HEK293 (cell line): ENCODE measurements at regions not wholly inside any gene's neighbourhood (a gene's known extent, or its start where the extent isn't known, plus 50 kb on each side); places are given as distances from the start of the nearest gene placed in this dataset.

ENCODE experiments used
- CTCF ChIA-PET: fragments of 350-600 bp; formaldehyde crosslinking; extraction: SDS; loops from one replicate; lab custom pipeline; 2021; ENCODE audit warnings: antibody characterized with exemption; lab: Yijun Ruan, JAX
- POLR2A ChIA-PET: fragments of 300-600 bp; formaldehyde crosslinking; extraction: SDS; loops from one replicate; lab custom pipeline; 2020; ENCODE audit warnings: antibody characterized with exemption, inconsistent platforms; lab: Yijun Ruan, JAX
- H3K27ac ChIP-seq: fragments of 200-500 bp; sonication (Bioruptor generic); 2 replicates; pipeline ENCODE4 v1.5.1; 2014; ENCODE audit warnings: low read depth, low read length, control low read depth, inconsistent platforms; ENCODE audit errors: extremely low read depth
- H3K36me3 ChIP-seq, 2 experiments: fragments of 200-500 bp in 1 of 2; sonication (Bioruptor generic) in 1 of 2; 1 replicate in 1 of 2; 2 replicates in 1 of 2; pipeline ENCODE4 v1.5.1; 2014 to 2017; ENCODE audit warnings: inconsistent platforms in 2 of 2, low read length in 2 of 2; ENCODE audit not compliant: control insufficient read depth in 2 of 2, insufficient read depth in 1 of 2
- H3K4me1 ChIP-seq: fragments of 200-500 bp; sonication (Bioruptor generic); 2 replicates; pipeline ENCODE4 v1.5.1; 2014; ENCODE audit warnings: mild to moderate bottlenecking, low read length, inconsistent platforms; ENCODE audit not compliant: control insufficient read depth, insufficient read depth
- H3K4me3 ChIP-seq: 2 replicates; pipeline ENCODE4 v1.5.1; 2011; ENCODE audit warnings: low read depth, mild to moderate bottlenecking, control low read depth, low read length, moderate library complexity
- H3K9me3 ChIP-seq: fragments of 200-500 bp; sonication (Bioruptor generic); 2 replicates; pipeline ENCODE4 v1.5.1; 2014; ENCODE audit warnings: low read depth, low read length, inconsistent platforms; ENCODE audit not compliant: control insufficient read depth, insufficient read depth
- AEBP2 ChIP-seq: fragments of 450-650 bp; formaldehyde crosslinking; IDR thresholded peaks from 2 replicates; pipeline ENCODE4 v1.5.1; 2016; ENCODE audit warnings: missing biosample characterization, missing genetic modification characterization, borderline replicate concordance
- GLI4 ChIP-seq: fragments of 450-650 bp; formaldehyde crosslinking; IDR thresholded peaks from 2 replicates; pipeline ENCODE4 v1.5.1; 2016; ENCODE audit warnings: missing biosample characterization, missing genetic modification characterization
- HOXA7 ChIP-seq: sonication (generic); formaldehyde crosslinking; IDR thresholded peaks from 2 replicates; pipeline ENCODE4 v1.8.1; 2022; ENCODE audit warnings: missing genetic modification reagents, borderline replicate concordance
- IKZF3 ChIP-seq: fragments of 450-650 bp; IDR thresholded peaks from 2 replicates; pipeline ENCODE4 v1.5.0; 2018; ENCODE audit warnings: missing biosample characterization, mild to moderate bottlenecking, missing genetic modification characterization, moderate library complexity
- MEIS1 ChIP-seq: sonication (generic); formaldehyde crosslinking; IDR thresholded peaks from 2 replicates; pipeline ENCODE4 v1.8.1; 2022; ENCODE audit warnings: missing genetic modification reagents, mild to moderate bottlenecking, borderline replicate concordance
- SCRT2 ChIP-seq: fragments of 450-650 bp; formaldehyde crosslinking; IDR thresholded peaks from 2 replicates; pipeline ENCODE4 v1.5.1; 2016; ENCODE audit warnings: missing biosample characterization, missing genetic modification characterization
- YY1 ChIP-seq: fragments of 450-650 bp; formaldehyde crosslinking; IDR thresholded peaks from 2 replicates; pipeline ENCODE4 v1.5.1; 2018; ENCODE audit warnings: missing biosample characterization, missing genetic modification characterization
- ZBTB17 ChIP-seq: fragments of 450-650 bp; formaldehyde crosslinking; IDR thresholded peaks from 2 replicates; pipeline ENCODE4 v1.5.1; 2016; ENCODE audit warnings: missing biosample characterization, missing genetic modification characterization
- ZNF146 ChIP-seq: fragments of 450-650 bp; formaldehyde crosslinking; IDR thresholded peaks from 2 replicates; pipeline ENCODE4 v1.5.1; 2016; ENCODE audit warnings: missing biosample characterization, missing genetic modification characterization
- ZNF16 ChIP-seq: fragments of 450-650 bp; formaldehyde crosslinking; IDR thresholded peaks from 2 replicates; pipeline ENCODE4 v1.5.1; 2016; ENCODE audit warnings: low read depth, missing biosample characterization, missing genetic modification characterization
- ZNF266 ChIP-seq: fragments of 450-650 bp; formaldehyde crosslinking; IDR thresholded peaks from 2 replicates; pipeline ENCODE4 v1.5.1; 2016; ENCODE audit warnings: missing biosample characterization, missing genetic modification characterization, low read depth
- ZNF426 ChIP-seq: fragments of 450-650 bp; formaldehyde crosslinking; IDR thresholded peaks from 2 replicates; pipeline ENCODE4 v1.5.1; 2017; ENCODE audit warnings: missing biosample characterization, missing genetic modification characterization, mild to moderate bottlenecking, inconsistent platforms, moderate library complexity
- ZNF473 ChIP-seq: fragments of 450-650 bp; formaldehyde crosslinking; IDR thresholded peaks from 2 replicates; pipeline ENCODE4 v1.5.1; 2017; ENCODE audit warnings: missing biosample characterization, missing genetic modification characterization
- ZNF514 ChIP-seq: fragments of 450-650 bp; formaldehyde crosslinking; IDR thresholded peaks from 2 replicates; pipeline ENCODE4 v1.5.1; 2016; ENCODE audit warnings: missing biosample characterization, missing genetic modification characterization
- ZNF624 ChIP-seq: fragments of 450-650 bp; formaldehyde crosslinking; IDR thresholded peaks from 2 replicates; pipeline ENCODE4 v1.5.1; 2017; ENCODE audit warnings: missing biosample characterization, missing genetic modification characterization
- ZNF660 ChIP-seq: fragments of 450-650 bp; IDR thresholded peaks from 2 replicates; pipeline ENCODE4 v1.5.1; 2018; ENCODE audit warnings: missing biosample characterization, mild to moderate bottlenecking, missing genetic modification characterization
- ZNF664 ChIP-seq: fragments of 450-650 bp; formaldehyde crosslinking; IDR thresholded peaks from 2 replicates; pipeline ENCODE4 v1.5.1; 2016; ENCODE audit warnings: missing biosample characterization, missing genetic modification characterization
- ZNF76 ChIP-seq: fragments of 450-650 bp; formaldehyde crosslinking; IDR thresholded peaks from 2 replicates; pipeline ENCODE4; 2016; ENCODE audit warnings: low read depth, missing biosample characterization, missing genetic modification characterization, borderline replicate concordance
- ZNF837 ChIP-seq: fragments of 450-650 bp; formaldehyde crosslinking; IDR thresholded peaks from 2 replicates; pipeline ENCODE4 v1.5.1; 2016; ENCODE audit warnings: missing biosample characterization, missing genetic modification characterization
- TF ChIP-seq, protein P1 (sequence below): fragments of 450-650 bp; formaldehyde crosslinking; IDR thresholded peaks from 2 replicates; pipeline ENCODE4 v1.5.1; 2017; ENCODE audit warnings: missing biosample characterization, missing genetic modification characterization

DNA sequence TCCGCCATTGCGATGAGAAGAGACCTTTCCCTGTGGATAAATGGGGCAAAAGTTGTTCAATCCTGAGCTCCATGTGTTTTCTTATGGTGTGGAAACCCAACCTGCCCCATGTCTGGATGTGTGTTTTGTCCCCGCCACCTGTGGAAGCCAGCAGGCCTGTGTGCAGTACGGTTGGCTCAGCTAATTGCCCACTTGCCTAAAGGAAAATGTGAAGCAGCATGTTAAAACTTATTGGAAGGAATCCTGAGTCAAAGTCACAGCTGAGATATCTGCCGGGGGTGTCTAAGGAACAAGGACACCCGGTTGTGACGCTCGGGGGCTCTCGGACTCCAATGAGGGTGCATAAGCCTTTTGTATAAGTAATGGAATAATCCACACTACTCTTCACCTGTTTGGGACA is 361.1 kb upstream of the IRX1 start:
- no peak for TF ChIP-seq MEIS1
- no peaks in the 10 kb centered on the region for H3K9me3 ChIP-seq
- no peaks in the 10 kb centered on the region for H3K4me1 ChIP-seq
- ChIA-PET POLR2A (no interaction called here), CTCF (no interaction called here)
- H3K36me3 ChIP-seq: no peaks in the 10 kb centered on the region
- H3K4me3 ChIP-seq: no peak overlapping the region
- H3K27ac ChIP-seq: no peak overlapping the region

- no peaks in the 10 kb centered on the region for H3K36me3 ChIP-seq
- no peak overlapping the region for H3K27ac ChIP-seq
- ChIA-PET POLR2A (no interaction called here), CTCF (no interaction called here)
- TF ChIP-seq ZNF473 (tag by site-specific recombination) (no peak), ZNF76 (tag by site-specific recombination) (no peak), ZNF664 (tag by site-specific recombination) (no peak)
- no peaks in the 10 kb centered on the region for H3K4me1 ChIP-seq
- no peaks in the 10 kb centered on the region for H3K9me3 ChIP-seq
- H3K4me3 ChIP-seq: no peak overlapping the region
These were observed 364.7 kb upstream of the IRX1 start for GRCh38 chr5:3230941-3231340.

DNA sequence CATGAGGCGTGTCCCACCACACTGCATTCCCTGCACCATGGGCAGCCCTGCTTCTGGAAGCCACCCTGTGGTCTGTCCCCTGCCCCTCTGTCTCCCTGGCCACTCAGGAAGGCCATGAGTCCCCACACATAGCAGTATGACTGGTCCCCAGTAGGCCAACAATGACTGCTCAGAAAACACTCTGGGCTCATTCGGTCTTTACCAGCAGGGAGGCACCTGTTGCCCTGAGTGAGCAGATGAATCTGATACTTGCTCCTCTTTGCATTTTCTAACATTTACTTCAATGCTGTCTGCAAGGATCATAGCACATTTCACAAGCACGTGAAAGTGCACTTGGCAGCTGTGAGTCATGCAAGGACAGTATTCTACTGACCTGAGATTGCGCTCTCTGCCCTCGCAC is 365.4 kb upstream of the IRX1 start:
- Histone ChIP-seq H3K27ac (no peak overlapping the region), H3K36me3 (no peaks in the 10 kb centered on the region), H3K4me3 (no peak overlapping the region), H3K9me3 (no peaks in the 10 kb centered on the region), H3K4me1 (no peaks in the 10 kb centered on the region)
- ChIA-PET CTCF (no interaction called here), POLR2A (no interaction called here)
- peak; percentile 61 for TF ChIP-seq SCRT2 (tag by site-specific recombination)
- TF ChIP-seq ZNF514 (tag by site-specific recombination): no peak

- no peaks in the 10 kb centered on the region for H3K4me1 ChIP-seq
- H3K4me3 ChIP-seq: no peak overlapping the region
- ChIA-PET POLR2A (no interaction called here), CTCF (no interaction called here)
- TF ChIP-seq IKZF3 (tag by site-specific recombination): no peak
- no peak for TF ChIP-seq ZNF624 (tag by site-specific recombination)
- TF ChIP-seq GLI4 (tag by site-specific recombination): no peak
- TF ChIP-seq YY1: no peak
- no peak for TF ChIP-seq HOXA7 (CRISPR knock-in tag)
- no peak for TF ChIP-seq ZNF426 (tag by site-specific recombination)
- TF ChIP-seq, protein P1, sequence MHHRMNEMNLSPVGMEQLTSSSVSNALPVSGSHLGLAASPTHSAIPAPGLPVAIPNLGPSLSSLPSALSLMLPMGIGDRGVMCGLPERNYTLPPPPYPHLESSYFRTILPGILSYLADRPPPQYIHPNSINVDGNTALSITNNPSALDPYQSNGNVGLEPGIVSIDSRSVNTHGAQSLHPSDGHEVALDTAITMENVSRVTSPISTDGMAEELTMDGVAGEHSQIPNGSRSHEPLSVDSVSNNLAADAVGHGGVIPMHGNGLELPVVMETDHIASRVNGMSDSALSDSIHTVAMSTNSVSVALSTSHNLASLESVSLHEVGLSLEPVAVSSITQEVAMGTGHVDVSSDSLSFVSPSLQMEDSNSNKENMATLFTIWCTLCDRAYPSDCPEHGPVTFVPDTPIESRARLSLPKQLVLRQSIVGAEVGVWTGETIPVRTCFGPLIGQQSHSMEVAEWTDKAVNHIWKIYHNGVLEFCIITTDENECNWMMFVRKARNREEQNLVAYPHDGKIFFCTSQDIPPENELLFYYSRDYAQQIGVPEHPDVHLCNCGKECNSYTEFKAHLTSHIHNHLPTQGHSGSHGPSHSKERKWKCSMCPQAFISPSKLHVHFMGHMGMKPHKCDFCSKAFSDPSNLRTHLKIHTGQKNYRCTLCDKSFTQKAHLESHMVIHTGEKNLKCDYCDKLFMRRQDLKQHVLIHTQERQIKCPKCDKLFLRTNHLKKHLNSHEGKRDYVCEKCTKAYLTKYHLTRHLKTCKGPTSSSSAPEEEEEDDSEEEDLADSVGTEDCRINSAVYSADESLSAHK (tag by site-specific recombination): no peak
- no peak for TF ChIP-seq ZNF266 (tag by site-specific recombination)
- TF ChIP-seq ZBTB17 (tag by site-specific recombination): no peak
- TF ChIP-seq ZNF16 (tag by site-specific recombination): no peak
- TF ChIP-seq ZNF660 (tag by site-specific recombination): no peak
- no peak for TF ChIP-seq ZNF837
- TF ChIP-seq ZNF146: no peak
- no peak for TF ChIP-seq AEBP2 (tag by site-specific recombination)
- no peaks in the 10 kb centered on the region for H3K9me3 ChIP-seq
- H3K27ac ChIP-seq: no peak overlapping the region
- no peaks in the 10 kb centered on the region for H3K36me3 ChIP-seq
These were observed 369.3 kb upstream of the IRX1 start for GRCh38 chr5:3226196-3226920.
